IMR-90 (cell line): ENCODE measurements at regions not wholly inside any gene's neighbourhood (a gene's known extent, or its start where the extent isn't known, plus 50 kb on each side); places are given as distances from the start of the nearest gene placed in this dataset.
A peak's percentile ranks its signal among the peaks of the same experiment; 100 is the strongest.

Experiments
- ATAC-seq: fragments of 200-7000 bp; cut with Tn5 transposase; 2 replicates; pipeline ENCODE4 v1.9.1; 2020; ENCODE audit warnings: low read depth, mild to moderate bottlenecking, moderate library complexity
- BruUV-seq: library from RNA; stranded (reverse); fragments of 400-500 nt; replicated peaks from 2 replicates; lab custom pipeline; 2021; lab: Mats Ljungman, UMichigan
- CTCF ChIA-PET: fragments of 300-600 bp; formaldehyde crosslinking; extraction: SDS; loops from one replicate; lab custom pipeline; 2021; ENCODE audit warnings: antibody characterized with exemption; lab: Yijun Ruan, JAX
- POLR2A ChIA-PET: fragments of 300-600 bp; sonication (Branson Sonifier 250); formaldehyde crosslinking; loops from one replicate; lab custom pipeline; 2022; ENCODE audit warnings: antibody characterized with exemption; ENCODE audit not compliant: unreplicated experiment; lab: Charles Lee
- DNase-seq: peaks from one replicate; pipeline ENCODE4 v3.0.0; 2013
- H2AFZ ChIP-seq: replicated peaks from 2 replicates; pipeline ENCODE3; 2013; ENCODE audit warnings: low read length, mild to moderate bottlenecking; ENCODE audit not compliant: poor library complexity
- H2AK5ac ChIP-seq: 2 replicates; pipeline ENCODE4 v1.6.1; 2013; ENCODE audit warnings: low read depth, low read length, inconsistent platforms
- H2AK9ac ChIP-seq: replicated peaks from 2 replicates; pipeline ENCODE3; 2013; ENCODE audit warnings: mild to moderate bottlenecking, low read depth, low read length, moderate library complexity; ENCODE audit not compliant: poor library complexity
- H2BK120ac ChIP-seq: 2 replicates; pipeline ENCODE4 v1.6.1; 2013; ENCODE audit warnings: low read depth, low read length, inconsistent platforms
- H2BK15ac ChIP-seq: 3 replicates; pipeline ENCODE4 v1.6.1; 2013; ENCODE audit warnings: low read depth, low read length, inconsistent platforms
- H2BK20ac ChIP-seq: 2 replicates; pipeline ENCODE4 v1.6.1; 2013; ENCODE audit warnings: low read depth, mild to moderate bottlenecking, inconsistent platforms, low read length, moderate library complexity
- H2BK5ac ChIP-seq: 2 replicates; pipeline ENCODE4 v1.6.1; 2013; ENCODE audit warnings: mild to moderate bottlenecking, low read depth, low read length, inconsistent platforms; ENCODE audit not compliant: poor library complexity, severe bottlenecking
- H3K14ac ChIP-seq: replicated peaks from 2 replicates; pipeline ENCODE4 v1.6.1; 2013; ENCODE audit warnings: low read depth, low read length, inconsistent platforms
- H3K18ac ChIP-seq: 2 replicates; pipeline ENCODE4 v1.6.1; 2013; ENCODE audit warnings: low read depth, low read length, control low read depth
- H3K23ac ChIP-seq: 2 replicates; pipeline ENCODE4 v1.6.1; 2013; ENCODE audit warnings: low read depth, low read length, inconsistent platforms
- H3K27ac ChIP-seq: 2 replicates; pipeline ENCODE4 v1.5.1; 2013; ENCODE audit warnings: mild to moderate bottlenecking, control low read depth, low read length; ENCODE audit not compliant: insufficient read depth
- H3K27me3 ChIP-seq: 2 replicates; pipeline ENCODE4 v1.6.1; 2013; ENCODE audit warnings: low read length; ENCODE audit not compliant: control insufficient read depth, insufficient read depth
- H3K36me3 ChIP-seq: 2 replicates; pipeline ENCODE4 v1.6.1; 2013; ENCODE audit warnings: low read length, mixed read lengths; ENCODE audit not compliant: control insufficient read depth, insufficient read depth
- H3K4ac ChIP-seq: 2 replicates; pipeline ENCODE4 v1.6.1; 2013; ENCODE audit warnings: low read depth, low read length, inconsistent platforms
- H3K4me1 ChIP-seq: 2 replicates; pipeline ENCODE4 v1.6.1; 2013; ENCODE audit warnings: low read length, mixed read lengths; ENCODE audit not compliant: control insufficient read depth, insufficient read depth
- H3K4me2 ChIP-seq: 2 replicates; pipeline ENCODE4 v1.6.1; 2013; ENCODE audit warnings: low read depth, mild to moderate bottlenecking, control low read depth, low read length, moderate library complexity
- H3K4me3 ChIP-seq: 2 replicates; pipeline ENCODE4 v1.5.1; 2013; ENCODE audit warnings: low read depth, mild to moderate bottlenecking, control low read depth, low read length, moderate library complexity; ENCODE audit not compliant: insufficient read depth
- H3K56ac ChIP-seq: 2 replicates; pipeline ENCODE4 v1.6.1; 2013; ENCODE audit warnings: low read length, inconsistent platforms; ENCODE audit not compliant: insufficient read depth; ENCODE audit errors: extremely low read depth
- H3K79me1 ChIP-seq, 2 experiments: 2 replicates each; pipeline ENCODE4 v1.6.1; 2013; ENCODE audit warnings: low read length in 2 of 2, inconsistent platforms in 1 of 2, low read depth in 1 of 2
- H3K9ac ChIP-seq: 2 replicates; pipeline ENCODE4 v1.6.1; 2013; ENCODE audit warnings: low read depth, low read length, control low read depth
- H3K9me1 ChIP-seq: 2 replicates; pipeline ENCODE4 v1.6.1; 2013; ENCODE audit warnings: low read length, inconsistent platforms; ENCODE audit not compliant: insufficient read depth
- H3K9me3 ChIP-seq: 2 replicates; pipeline ENCODE4 v1.6.1; 2013; ENCODE audit warnings: low read length; ENCODE audit not compliant: control insufficient read depth, insufficient read depth
- H4K20me1 ChIP-seq: 2 replicates; pipeline ENCODE4 v1.6.1; 2013; ENCODE audit warnings: low read length, inconsistent platforms; ENCODE audit not compliant: insufficient read depth
- H4K5ac ChIP-seq: 2 replicates; pipeline ENCODE4 v1.6.1; 2013; ENCODE audit warnings: mild to moderate bottlenecking, low read depth, low read length, control low read depth
- H4K8ac ChIP-seq, 2 experiments: 2 replicates each; pipeline ENCODE4 v1.6.1; 2013; ENCODE audit warnings: low read depth in 2 of 2, low read length in 2 of 2, control low read depth in 1 of 2, inconsistent platforms in 1 of 2
- H4K91ac ChIP-seq: 2 replicates; pipeline ENCODE4 v1.6.1; 2013; ENCODE audit warnings: low read depth, low read length, inconsistent platforms; ENCODE audit not compliant: insufficient read depth
- NFE2L2 ChIP-seq: fragments of 150-350 bp; IDR thresholded peaks from 2 replicates; pipeline ENCODE4 v1.6.1; 2016; ENCODE audit warnings: low read depth, mild to moderate bottlenecking, low read length
- RAD21 ChIP-seq: IDR thresholded peaks from 2 replicates; pipeline ENCODE4 v1.6.1; 2012; ENCODE audit warnings: low read length, improper control_type of control experiment
- SMC3 ChIP-seq: fragments of 150-350 bp; IDR thresholded peaks from 2 replicates; pipeline ENCODE4 v1.6.1; 2016; ENCODE audit warnings: low read depth, mild to moderate bottlenecking, antibody characterized with exemption, low read length, moderate library complexity
- USF2 ChIP-seq: fragments of 150-350 bp; IDR thresholded peaks from 2 replicates; pipeline ENCODE4 v1.6.1; 2017; ENCODE audit warnings: mild to moderate bottlenecking, antibody characterized with exemption, low read length, low read depth
- WGBS, 2 experiments: methylation state at CpG; one replicate each; pipeline versions ENCODE4 v1.1.5 to v1.1.7; 2013; ENCODE audit warnings: missing lambda C conversion rate in 2 of 2; ENCODE audit not compliant: insufficient read length in 1 of 2; ENCODE audit errors: extremely low coverage in 2 of 2; 5-methylcytosine and 5-hydroxymethylcytosine counted together
- dilution Hi-C: fragments of 300-500 bp; cut with HindIII; formaldehyde crosslinking; loops from one replicate; pipeline ENCODE4 v1.14.3; 2018; ENCODE audit warnings: low sequenced_read_pairs; ENCODE audit not compliant: unreplicated experiment
- in situ Hi-C: fragments of 300-500 bp; cut with MboI; formaldehyde crosslinking; loops from 3 replicates; pipeline ENCODE4 v1.14.3; 2019; ENCODE audit warnings: low sequenced_read_pairs, inconsistent platforms, mixed read lengths
- intact Hi-C: fragments of 100-400 bp; cut with micrococcal nuclease; formaldehyde crosslinking; loops from 2 replicates; pipeline ENCODE4 v1.10.0; 2022
- TF ChIP-seq, protein P1 (sequence below): conservative IDR thresholded peaks from 2 replicates; pipeline ENCODE4 v1.5.1; 2012; ENCODE audit warnings: mild to moderate bottlenecking, low read depth, low read length, improper control_type of control experiment

DNA sequence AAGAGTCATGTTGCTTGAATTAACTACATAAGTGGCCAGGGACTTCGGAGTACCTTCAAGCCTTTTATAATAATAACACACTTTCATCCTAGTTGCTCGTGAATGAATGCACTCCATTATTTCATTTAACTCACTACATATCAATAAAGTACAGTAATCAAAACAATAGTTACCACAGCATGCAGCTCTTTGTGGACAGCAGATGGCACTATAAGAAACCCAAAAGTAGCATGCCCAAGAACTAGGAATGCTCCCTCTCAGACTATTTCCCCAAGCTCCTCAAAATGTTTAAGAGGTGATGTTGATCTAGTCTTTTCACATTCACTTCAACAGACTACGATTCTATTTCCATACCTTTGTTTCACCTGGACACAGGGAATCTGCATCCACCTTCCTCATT is 500.8 kb upstream of the DIAPH2 start:
- H3K4me3 ChIP-seq: no peak overlapping the region
- in situ Hi-C loops: no loop called here
- no peak overlapping the region for H3K27ac ChIP-seq
- no peak overlapping the region for H2AK9ac ChIP-seq
- no peak overlapping the region for H4K5ac ChIP-seq
- no peaks in the 10 kb centered on the region for H3K9me1 ChIP-seq
- no peak; the same call in 1 of the 2 replicates for ATAC-seq
- no peak overlapping the region for H2BK5ac ChIP-seq
- no peak overlapping the region for H3K4ac ChIP-seq
- no peak overlapping the region for H3K9ac ChIP-seq
- no peaks in the 10 kb centered on the region for H3K79me1 ChIP-seq
- H3K36me3 ChIP-seq: no peaks in the 10 kb centered on the region
- H3K9me3 ChIP-seq: no peaks in the 10 kb centered on the region
- TF ChIP-seq SMC3: peak; percentile 15; the same call in 1 of the 2 replicates
- no peak for TF ChIP-seq USF2
- 0 out of 2 replicates have a peak, but pooled peaks have one; percentile 14 for TF ChIP-seq RAD21
- TF ChIP-seq, protein P1, sequence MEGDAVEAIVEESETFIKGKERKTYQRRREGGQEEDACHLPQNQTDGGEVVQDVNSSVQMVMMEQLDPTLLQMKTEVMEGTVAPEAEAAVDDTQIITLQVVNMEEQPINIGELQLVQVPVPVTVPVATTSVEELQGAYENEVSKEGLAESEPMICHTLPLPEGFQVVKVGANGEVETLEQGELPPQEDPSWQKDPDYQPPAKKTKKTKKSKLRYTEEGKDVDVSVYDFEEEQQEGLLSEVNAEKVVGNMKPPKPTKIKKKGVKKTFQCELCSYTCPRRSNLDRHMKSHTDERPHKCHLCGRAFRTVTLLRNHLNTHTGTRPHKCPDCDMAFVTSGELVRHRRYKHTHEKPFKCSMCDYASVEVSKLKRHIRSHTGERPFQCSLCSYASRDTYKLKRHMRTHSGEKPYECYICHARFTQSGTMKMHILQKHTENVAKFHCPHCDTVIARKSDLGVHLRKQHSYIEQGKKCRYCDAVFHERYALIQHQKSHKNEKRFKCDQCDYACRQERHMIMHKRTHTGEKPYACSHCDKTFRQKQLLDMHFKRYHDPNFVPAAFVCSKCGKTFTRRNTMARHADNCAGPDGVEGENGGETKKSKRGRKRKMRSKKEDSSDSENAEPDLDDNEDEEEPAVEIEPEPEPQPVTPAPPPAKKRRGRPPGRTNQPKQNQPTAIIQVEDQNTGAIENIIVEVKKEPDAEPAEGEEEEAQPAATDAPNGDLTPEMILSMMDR: peak; percentile 34
- TF ChIP-seq NFE2L2: no peak
- peak; percentile 1 for DNase-seq
- H2BK20ac ChIP-seq: no peak overlapping the region
- H2AFZ ChIP-seq: no peak overlapping the region
- no TSS peak for BruUV-seq
- H4K20me1 ChIP-seq: no peaks in the 10 kb centered on the region
- no peak overlapping the region for H4K91ac ChIP-seq
- no peak overlapping the region for H2BK120ac ChIP-seq
- no peaks in the 10 kb centered on the region for H3K4me1 ChIP-seq
- H3K18ac ChIP-seq: no peak overlapping the region
- intact Hi-C loops: no loop called here
- no peak overlapping the region for H3K4me2 ChIP-seq
- H4K8ac ChIP-seq: no peak overlapping the region
- no peak overlapping the region for H3K56ac ChIP-seq
- no peak overlapping the region for H2BK15ac ChIP-seq
- no CpG with 5 or more reads among the region's 3 CpGs for WGBS, 2 experiments
- ChIA-PET POLR2A (no interaction called here), CTCF (interaction anchor here (1.1 kb wide), 1 partner anchor 11 kb away, joined by 4 read pairs; no protein-coding TSS in a partner anchor)
- no peak overlapping the region for H3K23ac ChIP-seq
- no peak overlapping the region for H3K14ac ChIP-seq
- H3K27me3 ChIP-seq: no peaks in the 10 kb centered on the region
- no peak overlapping the region for H2AK5ac ChIP-seq
- dilution Hi-C loops: no loop called here
